ENCODE measurements at regions not wholly inside any gene's neighbourhood (a gene's known extent, or its start where the extent isn't known, plus 50 kb on each side); places are given as distances from the start of the nearest gene placed in this dataset.

DNA sequence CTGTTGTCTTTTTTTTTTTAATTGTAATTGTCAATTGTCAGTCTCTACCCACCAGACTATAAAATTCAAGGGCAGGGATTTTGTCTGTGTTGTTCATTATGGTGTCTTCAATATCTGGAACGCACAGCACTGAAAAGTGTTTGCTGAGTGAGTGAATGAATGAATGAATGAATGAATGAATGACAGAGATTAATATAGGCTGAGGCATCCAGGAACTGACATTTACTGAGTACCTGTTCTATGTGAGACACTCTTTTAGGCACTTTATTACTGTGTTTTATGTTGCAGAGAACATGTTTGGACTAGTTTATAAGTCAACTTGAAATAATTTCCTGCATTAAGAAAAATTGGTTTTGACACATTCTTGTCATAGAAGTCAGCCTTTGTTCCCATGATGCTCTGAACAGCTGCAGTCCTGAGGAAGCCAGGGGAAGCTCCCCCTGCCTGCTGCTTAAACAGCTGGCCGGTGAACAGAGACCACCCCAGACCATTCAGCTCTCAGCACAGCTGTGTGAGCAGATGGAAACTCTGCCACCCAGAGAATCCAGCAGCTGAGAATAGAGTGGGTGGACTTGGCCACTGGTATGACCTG, 160.7 kb upstream of the CCND2 start:
- TF ChIP-seq EZH2 (IDR thresholded peaks at IDR 0.05; ENCODE audit: borderline replicate concordance, low read depth, low read length, severe bottlenecking) (no peak), CTCF (IDR thresholded peaks at IDR 0.05; ENCODE audit: extremely low read depth in 1 of 2, insufficient read depth in 1 of 2, low read depth in 1 of 2, low read length in 2 of 2) (no peak), POLR2A (IDR thresholded peaks at IDR 0.05; ENCODE audit: low read depth, low read length) (no peak), POLR2AphosphoS5 (IDR thresholded peaks at IDR 0.05; ENCODE audit: insufficient read depth, low read depth, low read length) (no peak)

Measured in endothelial cell of umbilical vein (primary cell).